ENCODE measurements at regions not wholly inside any gene's neighbourhood (a gene's known extent, or its start where the extent isn't known, plus 50 kb on each side); places are given as distances from the start of the nearest gene placed in this dataset.

GRCh38 chr7:27312820-27313219 lies 70.2 kb downstream of the EVX1 start:
- DNase-seq: no peak
- intact Hi-C loops (cut with DNase I): no loop called here
- no peaks in the 10 kb centered on the region for H3K4me1 ChIP-seq
- no peaks in the 10 kb centered on the region for H3K9me3 ChIP-seq
- H3K4me3 ChIP-seq: no peak overlapping the region
- TF ChIP-seq CTCF (IDR thresholded peaks at IDR 0.05): no peak
- TF ChIP-seq POLR2A (IDR thresholded peaks at IDR 0.05): no peak
- H3K27ac ChIP-seq: no peak overlapping the region
- no peaks in the 10 kb centered on the region for H3K27me3 ChIP-seq
- ATAC-seq: no peak
- H3K36me3 ChIP-seq (replicated peaks in 1 of 2; ENCODE audit: insufficient read depth in 1 of 2, low read depth in 2 of 2): no peaks in the 10 kb centered on the region
- WGBS, 2 donors: 71 to 75% methylated on average over 4 of the region's 4 CpGs

- Histone ChIP-seq H3K4me3 (no peak overlapping the region), H3K9me3 (no peaks in the 10 kb centered on the region), H3K27me3 (no peaks in the 10 kb centered on the region), H3K36me3 (replicated peaks in 1 of 2; ENCODE audit: insufficient read depth in 1 of 2, low read depth in 2 of 2) (no peaks in the 10 kb centered on the region), H3K27ac (no peak overlapping the region), H3K4me1 (no peaks in the 10 kb centered on the region)
- no peak for TF ChIP-seq CTCF (IDR thresholded peaks at IDR 0.05)
- TF ChIP-seq POLR2A (IDR thresholded peaks at IDR 0.05): no peak
- ATAC-seq (no peak), DNase-seq (no peak)
- intact Hi-C loops (cut with DNase I): no loop called here
- WGBS, 2 donors: 26 to 35% methylated on average over 3 of the region's 3 CpGs
Measured at GRCh38 chr7:27314111-27314510, 71.5 kb downstream of the EVX1 start.

- Histone ChIP-seq H3K9me3 (no peaks in the 10 kb centered on the region), H3K4me3 (no peak overlapping the region), H3K36me3 (replicated peaks in 1 of 2; ENCODE audit: insufficient read depth in 1 of 2, low read depth in 2 of 2) (no peaks in the 10 kb centered on the region), H3K27me3 (no peaks in the 10 kb centered on the region), H3K4me1 (no peaks in the 10 kb centered on the region), H3K27ac (no peak overlapping the region)
- no peak for TF ChIP-seq CTCF (IDR thresholded peaks at IDR 0.05)
- TF ChIP-seq POLR2A (IDR thresholded peaks at IDR 0.05): no peak
- no peak for DNase-seq
- intact Hi-C loops (cut with DNase I): no loop called here
- no peak for ATAC-seq
- 66 to 69% methylated on average over 5 of the region's 5 CpGs for WGBS, 2 donors
Measured at GRCh38 chr7:27315066-27315465, 72.5 kb downstream of the EVX1 start.

GRCh38 chr7:27316311-27316710 lies 73.7 kb downstream of the EVX1 start:
- H3K4me3 ChIP-seq: no peak overlapping the region
- H3K36me3 ChIP-seq (replicated peaks in 1 of 2; ENCODE audit: insufficient read depth in 1 of 2, low read depth in 2 of 2): no peaks in the 10 kb centered on the region
- H3K27me3 ChIP-seq: no peaks in the 10 kb centered on the region
- DNase-seq: no peak
- H3K27ac ChIP-seq: no peak overlapping the region
- no peaks in the 10 kb centered on the region for H3K9me3 ChIP-seq
- no peaks in the 10 kb centered on the region for H3K4me1 ChIP-seq
- no peak for TF ChIP-seq POLR2A (IDR thresholded peaks at IDR 0.05)
- TF ChIP-seq CTCF (IDR thresholded peaks at IDR 0.05): no peak
- peak; percentile 47 for ATAC-seq
- intact Hi-C loops (cut with DNase I): no loop called here
- WGBS, 2 donors: 64 to 65% methylated on average over 3 of the region's 3 CpGs

- Histone ChIP-seq H3K4me1 (no peaks in the 10 kb centered on the region), H3K9me3 (no peaks in the 10 kb centered on the region), H3K36me3 (replicated peaks in 1 of 2; ENCODE audit: insufficient read depth in 1 of 2, low read depth in 2 of 2) (no peaks in the 10 kb centered on the region), H3K27ac (no peak overlapping the region), H3K27me3 (no peaks in the 10 kb centered on the region), H3K4me3 (no peak overlapping the region)
- TF ChIP-seq POLR2A (IDR thresholded peaks at IDR 0.05) (no peak), CTCF (IDR thresholded peaks at IDR 0.05) (no peak)
- DNase-seq (no peak), ATAC-seq (no peak)
- intact Hi-C loops (cut with DNase I): no loop called here
Measured at GRCh38 chr7:27324246-27324645, 81.6 kb downstream of the EVX1 start.
